ENCODE measurements at regions not wholly inside any gene's neighbourhood (a gene's known extent, or its start where the extent isn't known, plus 50 kb on each side); places are given as distances from the start of the nearest gene placed in this dataset.
"Not testable (repeated sequence)": the region's sequence is repeated elsewhere in the genome, so short reads cannot be mapped to it uniquely, and the experiment has no call there.

GRCh38 chr3:82137050-82137449 lies 375.6 kb upstream of the GBE1 start:
- no peak for DNase-seq

GRCh38 chr3:82133070-82133606 lies 371.7 kb upstream of the GBE1 start:
- DNase-seq = peak; percentile 44

- DNase-seq = no peak
These were observed 371.0 kb upstream of the GBE1 start for GRCh38 chr3:82132210-82133069.

GRCh38 chr3:82130046-82130445 lies 368.6 kb upstream of the GBE1 start:
- peak; percentile 5 for DNase-seq

- no peak for DNase-seq
These were observed 367.9 kb upstream of the GBE1 start for GRCh38 chr3:82129221-82129801.

GRCh38 chr3:82128271-82128670 lies 366.8 kb upstream of the GBE1 start:
- no peak for DNase-seq

GRCh38 chr3:82122554-82123345 lies 361.3 kb upstream of the GBE1 start:
- DNase-seq = no peak

- DNase-seq = no peak
These were observed 353.1 kb upstream of the GBE1 start for GRCh38 chr3:82114589-82114988.

- not testable (repeated sequence) for DNase-seq
These were observed 349.3 kb upstream of the GBE1 start for GRCh38 chr3:82110721-82111120.

- DNase-seq = no peak
These were observed 341.8 kb upstream of the GBE1 start for GRCh38 chr3:82103241-82103640.

- DNase-seq = no peak
These were observed 338.9 kb upstream of the GBE1 start for GRCh38 chr3:82100378-82100777.

GRCh38 chr3:82093641-82094040 lies 332.2 kb upstream of the GBE1 start:
- no peak for DNase-seq

- DNase-seq = no peak
These were observed 327.3 kb upstream of the GBE1 start for GRCh38 chr3:82088749-82089148.

- no peak for DNase-seq
These were observed 326.5 kb upstream of the GBE1 start for GRCh38 chr3:82087958-82088357.

GRCh38 chr3:82085851-82086475 lies 324.5 kb upstream of the GBE1 start:
- no peak for DNase-seq

- DNase-seq = no peak
These were observed 323.9 kb upstream of the GBE1 start for GRCh38 chr3:82085356-82085755.

- DNase-seq = no peak
These were observed 323.4 kb upstream of the GBE1 start for GRCh38 chr3:82084824-82085223.

GRCh38 chr3:82082796-82083195 lies 321.4 kb upstream of the GBE1 start:
- DNase-seq = no peak

GRCh38 chr3:82081351-82081750 lies 319.9 kb upstream of the GBE1 start:
- no peak for DNase-seq

GRCh38 chr3:82080792-82081191 lies 319.3 kb upstream of the GBE1 start:
- DNase-seq = no peak

GRCh38 chr3:82080261-82080660 lies 318.8 kb upstream of the GBE1 start:
- no peak for DNase-seq

- DNase-seq = no peak
These were observed 318.0 kb upstream of the GBE1 start for GRCh38 chr3:82079335-82079890.

- no peak for DNase-seq
These were observed 316.8 kb upstream of the GBE1 start for GRCh38 chr3:82078246-82078645.
